ENCODE measurements at regions not wholly inside any gene's neighbourhood (a gene's known extent, or its start where the extent isn't known, plus 50 kb on each side); places are given as distances from the start of the nearest gene placed in this dataset.

GRCh38 chr7:115721293-115722217 lies 309.0 kb downstream of the TFEC start:
- Histone ChIP-seq H3K36me3 (ENCODE audit: control insufficient read depth, insufficient read depth, low read length) (no peaks in the 10 kb centered on the region), H3K9me3 (ENCODE audit: control insufficient read depth, insufficient read depth, low read length) (no peaks in the 10 kb centered on the region), H3K27me3 (ENCODE audit: control insufficient read depth, insufficient read depth, low read length) (no peaks in the 10 kb centered on the region), H3K4me3 (ENCODE audit: low read length) (no peak overlapping the region), H3K27ac (ENCODE audit: low read length) (peak overlapping the region; percentile 20), H3K4me1 (ENCODE audit: control insufficient read depth, insufficient read depth, low read length) (no peaks in the 10 kb centered on the region)
- Mint-ChIP-seq H3K4me3 (no peak overlapping the region), H3K27ac (no peak overlapping the region), H3K9me3 (no peaks in the 10 kb centered on the region), H3K27me3 (ENCODE audit: low read depth in 2 of 2) (peaks cover 0 to 3% of the 10 kb centered on the region in 2 donors), H3K36me3 (no peaks in the 10 kb centered on the region), H3K4me1 (peaks cover 0 to 6% of the 10 kb centered on the region in 2 donors)
- 94% methylated on average over 4 of the region's 5 CpGs for WGBS (ENCODE audit: insufficient coverage)
- intact Hi-C loops (cut with micrococcal nuclease), result no loop called here
- no peak for TF ChIP-seq CTCF (IDR thresholded peaks at IDR 0.05)
- ATAC-seq, result no peak
- DNase-seq, result no peak

- ATAC-seq (no peak), DNase-seq (no peak)
- Histone ChIP-seq H3K27ac (ENCODE audit: low read length) (no peak overlapping the region), H3K9me3 (ENCODE audit: control insufficient read depth, insufficient read depth, low read length) (no peaks in the 10 kb centered on the region), H3K4me1 (ENCODE audit: control insufficient read depth, insufficient read depth, low read length) (no peaks in the 10 kb centered on the region), H3K27me3 (ENCODE audit: control insufficient read depth, insufficient read depth, low read length) (no peaks in the 10 kb centered on the region), H3K36me3 (ENCODE audit: control insufficient read depth, insufficient read depth, low read length) (no peaks in the 10 kb centered on the region), H3K4me3 (ENCODE audit: low read length) (no peak overlapping the region)
- no peak overlapping the region for H3K4me3 Mint-ChIP-seq
- peaks cover 0 to 3% of the 10 kb centered on the region in 2 donors for H3K27me3 Mint-ChIP-seq (ENCODE audit: low read depth in 2 of 2)
- no peak for TF ChIP-seq CTCF (IDR thresholded peaks at IDR 0.05)
- no peaks in the 10 kb centered on the region for H3K36me3 Mint-ChIP-seq
- no peak overlapping the region for H3K27ac Mint-ChIP-seq
- intact Hi-C loops (cut with micrococcal nuclease), result no loop called here
- 81% methylated on average over 4 of the region's 5 CpGs for WGBS (ENCODE audit: insufficient coverage)
- peaks cover 0 to 6% of the 10 kb centered on the region in 2 donors for H3K4me1 Mint-ChIP-seq
- no peaks in the 10 kb centered on the region for H3K9me3 Mint-ChIP-seq
Observed at GRCh38 chr7:115719963-115720362, 310.6 kb downstream of the TFEC start.

- no peaks in the 10 kb centered on the region for H3K27me3 Mint-ChIP-seq (ENCODE audit: low read depth in 2 of 2)
- H3K4me1 Mint-ChIP-seq, result no peaks in the 10 kb centered on the region
- DNase-seq (no peak), ATAC-seq (no peak)
- H3K36me3 Mint-ChIP-seq, result no peaks in the 10 kb centered on the region
- intact Hi-C loops (cut with micrococcal nuclease), result no loop called here
- Histone ChIP-seq H3K36me3 (ENCODE audit: control insufficient read depth, insufficient read depth, low read length) (no peaks in the 10 kb centered on the region), H3K4me3 (ENCODE audit: low read length) (no peak overlapping the region), H3K27me3 (ENCODE audit: control insufficient read depth, insufficient read depth, low read length) (no peaks in the 10 kb centered on the region), H3K4me1 (ENCODE audit: control insufficient read depth, insufficient read depth, low read length) (no peaks in the 10 kb centered on the region), H3K9me3 (ENCODE audit: control insufficient read depth, insufficient read depth, low read length) (no peaks in the 10 kb centered on the region), H3K27ac (ENCODE audit: low read length) (no peak overlapping the region)
- TF ChIP-seq CTCF (IDR thresholded peaks at IDR 0.05), result no peak
- H3K9me3 Mint-ChIP-seq, result no peaks in the 10 kb centered on the region
- 91% methylated on average over 6 of the region's 6 CpGs for WGBS (ENCODE audit: insufficient coverage)
- H3K4me3 Mint-ChIP-seq, result no peak overlapping the region
- H3K27ac Mint-ChIP-seq, result no peak overlapping the region
Observed at GRCh38 chr7:115709664-115710063, 320.9 kb downstream of the TFEC start.

- Mint-ChIP-seq H3K27ac (no peak overlapping the region), H3K4me3 (no peak overlapping the region), H3K9me3 (no peaks in the 10 kb centered on the region), H3K4me1 (no peaks in the 10 kb centered on the region), H3K27me3 (ENCODE audit: low read depth in 2 of 2) (no peaks in the 10 kb centered on the region), H3K36me3 (no peaks in the 10 kb centered on the region)
- no peaks in the 10 kb centered on the region for H3K36me3 ChIP-seq (ENCODE audit: control insufficient read depth, insufficient read depth, low read length)
- H3K27ac ChIP-seq (ENCODE audit: low read length), result no peak overlapping the region
- intact Hi-C loops (cut with micrococcal nuclease), result no loop called here
- no peak for DNase-seq
- no peak overlapping the region for H3K4me3 ChIP-seq (ENCODE audit: low read length)
- no peaks in the 10 kb centered on the region for H3K27me3 ChIP-seq (ENCODE audit: control insufficient read depth, insufficient read depth, low read length)
- no peak for TF ChIP-seq CTCF (IDR thresholded peaks at IDR 0.05)
- H3K9me3 ChIP-seq (ENCODE audit: control insufficient read depth, insufficient read depth, low read length), result no peaks in the 10 kb centered on the region
- ATAC-seq, result no peak
- H3K4me1 ChIP-seq (ENCODE audit: control insufficient read depth, insufficient read depth, low read length), result no peaks in the 10 kb centered on the region
- WGBS (ENCODE audit: insufficient coverage), result 95% methylated on average over 4 of the region's 4 CpGs
Observed at GRCh38 chr7:115708013-115708341, 322.6 kb downstream of the TFEC start.

Data from natural killer cell (primary cell).